VCaP (cell line): ENCODE measurements at regions not wholly inside any gene's neighbourhood (a gene's known extent, or its start where the extent isn't known, plus 50 kb on each side); places are given as distances from the start of the nearest gene placed in this dataset.

Experiments used
- H3K27ac ChIP-seq: fragments of 450-650 bp; 2 replicates; pipeline ENCODE4 v1.5.1; 2017
- TF ChIP-seq, protein P1 (sequence below): fragments of 450-650 bp; conservative IDR thresholded peaks from 2 replicates; pipeline ENCODE4 v1.5.1; 2017; ENCODE audit warnings: mild to moderate bottlenecking, moderate library complexity

DNA sequence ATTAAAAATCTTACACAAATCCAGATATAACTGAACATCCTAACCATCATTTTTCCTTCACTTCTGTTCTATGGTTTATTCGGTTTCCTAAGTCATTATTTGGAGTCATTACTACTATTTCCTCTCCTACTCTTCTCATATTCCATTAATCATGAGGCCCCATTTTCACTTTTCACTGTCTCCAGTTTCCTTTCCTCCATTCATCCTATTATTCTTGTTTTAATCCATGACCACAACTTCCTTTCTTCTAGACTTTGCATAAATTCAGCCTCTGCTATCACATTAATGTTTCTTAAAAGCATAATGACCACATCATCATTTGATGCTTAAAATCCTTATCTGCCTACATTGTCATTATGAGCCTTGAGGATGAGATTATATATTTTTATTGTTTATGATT, 555.0 kb upstream of the NDST4 start:
- no peak overlapping the region for H3K27ac ChIP-seq
- TF ChIP-seq, protein P1, sequence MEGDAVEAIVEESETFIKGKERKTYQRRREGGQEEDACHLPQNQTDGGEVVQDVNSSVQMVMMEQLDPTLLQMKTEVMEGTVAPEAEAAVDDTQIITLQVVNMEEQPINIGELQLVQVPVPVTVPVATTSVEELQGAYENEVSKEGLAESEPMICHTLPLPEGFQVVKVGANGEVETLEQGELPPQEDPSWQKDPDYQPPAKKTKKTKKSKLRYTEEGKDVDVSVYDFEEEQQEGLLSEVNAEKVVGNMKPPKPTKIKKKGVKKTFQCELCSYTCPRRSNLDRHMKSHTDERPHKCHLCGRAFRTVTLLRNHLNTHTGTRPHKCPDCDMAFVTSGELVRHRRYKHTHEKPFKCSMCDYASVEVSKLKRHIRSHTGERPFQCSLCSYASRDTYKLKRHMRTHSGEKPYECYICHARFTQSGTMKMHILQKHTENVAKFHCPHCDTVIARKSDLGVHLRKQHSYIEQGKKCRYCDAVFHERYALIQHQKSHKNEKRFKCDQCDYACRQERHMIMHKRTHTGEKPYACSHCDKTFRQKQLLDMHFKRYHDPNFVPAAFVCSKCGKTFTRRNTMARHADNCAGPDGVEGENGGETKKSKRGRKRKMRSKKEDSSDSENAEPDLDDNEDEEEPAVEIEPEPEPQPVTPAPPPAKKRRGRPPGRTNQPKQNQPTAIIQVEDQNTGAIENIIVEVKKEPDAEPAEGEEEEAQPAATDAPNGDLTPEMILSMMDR = no peak

DNA sequence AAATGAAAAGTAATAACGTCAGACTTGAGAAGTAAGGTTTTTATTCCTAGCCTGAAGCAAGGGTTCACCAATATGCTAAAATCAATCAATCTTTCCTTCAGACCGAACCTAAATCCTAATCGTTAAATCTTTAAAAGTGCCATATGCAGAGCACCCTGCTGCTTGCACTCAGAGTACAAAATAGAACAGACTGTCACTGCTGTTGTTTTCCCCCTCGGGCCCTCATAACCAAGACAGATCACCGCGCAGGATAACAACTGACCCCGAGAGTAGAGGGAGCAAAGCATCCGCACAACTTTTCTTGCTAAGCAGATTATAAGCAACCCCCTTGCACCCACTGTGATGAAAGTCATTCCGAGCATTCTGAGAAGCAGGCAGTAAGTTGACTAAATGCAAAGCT, 550.9 kb upstream of the NDST4 start:
- TF ChIP-seq, protein P1 = no peak
- no peak overlapping the region for H3K27ac ChIP-seq

DNA sequence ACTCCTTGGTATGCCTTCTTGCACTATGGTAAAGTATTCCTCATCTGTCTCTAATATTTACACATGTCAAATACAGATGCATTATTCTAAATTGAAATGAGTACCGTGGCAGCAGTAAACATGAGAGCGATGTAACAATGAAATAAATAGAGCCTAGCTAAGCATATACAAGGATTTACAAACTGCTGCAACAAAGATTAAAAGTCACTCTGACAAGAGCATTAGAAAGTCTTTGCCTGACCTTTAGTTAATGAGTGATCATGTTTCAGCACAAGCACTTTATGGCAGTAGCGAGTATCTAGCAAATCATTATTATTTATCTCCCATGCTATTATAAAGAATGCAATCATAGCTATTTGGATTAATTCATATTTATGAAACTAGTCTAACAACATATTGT, 547.0 kb upstream of the NDST4 start:
- H3K27ac ChIP-seq = no peak overlapping the region
- TF ChIP-seq, protein P1 = no peak

DNA sequence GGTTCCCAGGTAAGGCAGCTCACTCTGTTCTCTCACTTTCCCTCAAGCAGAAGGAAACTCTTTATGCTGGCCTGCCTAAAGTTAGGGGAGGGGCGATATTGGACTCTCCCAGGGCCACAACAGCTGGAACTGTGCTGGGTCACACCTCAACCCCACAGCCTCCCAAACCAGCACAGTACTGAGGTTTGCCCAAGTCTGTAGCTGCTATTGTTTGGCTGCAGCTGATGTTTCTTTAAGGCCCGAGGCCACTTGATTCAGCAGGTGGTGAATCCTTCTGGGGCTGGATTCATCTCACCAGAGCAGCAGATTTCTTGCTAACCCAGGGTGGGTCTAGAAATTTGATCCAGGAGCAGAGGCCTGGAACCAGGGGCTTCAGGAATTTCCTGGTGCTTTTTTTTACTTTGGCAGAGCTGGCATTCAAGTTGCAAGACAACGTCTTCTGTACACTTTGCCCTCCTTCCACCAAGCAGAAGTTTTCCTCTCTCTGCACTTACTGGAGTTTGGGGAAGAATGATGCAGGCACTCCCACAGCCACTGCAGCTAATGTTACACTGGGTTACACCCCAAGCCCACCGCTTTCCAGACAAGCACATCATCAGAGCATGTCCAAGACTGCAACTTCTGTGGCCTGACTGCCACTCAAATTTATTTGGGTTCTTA, 544.7 kb upstream of the NDST4 start:
- H3K27ac ChIP-seq = no peak overlapping the region
- TF ChIP-seq, protein P1 = no peak

DNA sequence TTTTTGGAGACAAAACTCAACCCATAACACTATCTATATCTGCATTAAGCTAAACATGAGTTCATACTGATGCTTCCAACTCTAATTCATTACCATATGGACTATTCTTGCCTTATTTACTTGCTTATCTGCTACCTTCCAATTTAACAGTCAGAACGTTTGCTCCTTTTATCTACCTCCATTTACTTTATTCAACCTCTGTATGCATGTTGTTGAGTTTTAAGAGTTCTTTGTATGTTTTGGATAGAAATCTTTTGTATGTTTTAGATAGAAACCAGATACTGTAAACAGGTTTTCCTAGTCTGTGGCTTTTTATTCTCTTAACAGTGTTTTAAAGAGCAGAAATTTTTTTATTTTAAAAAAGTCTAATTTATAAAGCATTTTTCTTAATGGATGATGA, 542.2 kb upstream of the NDST4 start:
- 0 out of 2 replicates have a peak overlapping the region, but pooled peaks have one; percentile 3 for H3K27ac ChIP-seq
- TF ChIP-seq, protein P1 = no peak

DNA sequence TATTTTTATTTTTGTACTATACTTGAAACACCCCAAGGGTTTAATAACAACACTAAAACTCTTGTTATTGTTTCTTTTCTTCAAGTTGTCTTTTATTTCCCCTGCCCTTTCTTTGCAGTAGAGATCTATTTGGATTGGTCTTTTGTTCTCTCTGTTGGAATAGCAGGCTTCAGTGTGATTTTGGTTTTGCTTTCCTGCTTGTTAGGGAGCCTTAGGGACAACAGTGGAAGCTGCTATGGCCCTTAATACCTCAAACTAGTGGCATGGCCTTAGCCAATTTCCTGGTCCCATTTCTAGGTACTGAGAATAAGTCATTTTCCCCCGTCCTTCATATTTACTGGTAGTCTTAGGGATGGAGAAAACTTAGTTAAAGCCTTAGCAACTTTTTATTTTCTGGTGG, 535.4 kb upstream of the NDST4 start:
- TF ChIP-seq, protein P1 = no peak
- no peak overlapping the region for H3K27ac ChIP-seq

DNA sequence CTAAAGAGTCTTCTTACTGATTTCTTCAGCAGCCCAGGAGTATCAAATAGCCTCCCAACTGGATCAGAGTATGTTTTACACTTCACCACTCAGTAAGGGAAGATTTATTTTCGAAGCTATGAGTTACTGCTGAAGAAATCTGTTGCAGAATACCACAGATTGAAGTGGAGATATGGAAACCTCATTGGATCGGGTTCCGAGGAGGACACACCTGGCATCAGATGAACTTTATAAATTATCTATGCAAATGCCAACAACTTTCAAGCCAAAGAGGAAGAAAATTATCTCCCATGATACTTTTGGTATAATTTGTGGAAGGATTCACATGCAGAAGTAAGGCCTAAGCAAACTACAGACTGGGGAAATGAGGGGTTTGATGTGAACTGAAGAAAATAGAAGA, 515.9 kb upstream of the NDST4 start:
- TF ChIP-seq, protein P1 = no peak
- H3K27ac ChIP-seq = no peak overlapping the region
